HepG2 (cell line): ENCODE measurements at regions not wholly inside any gene's neighbourhood (a gene's known extent, or its start where the extent isn't known, plus 50 kb on each side); places are given as distances from the start of the nearest gene placed in this dataset.
A peak's percentile ranks its signal among the peaks of the same experiment; 100 is the strongest.

Experiments
- ATAC-seq: fragments of 200-7000 bp; cut with Tn5 transposase; 3 replicates; pipeline ENCODE4 v1.9.1; 2020; ENCODE audit warnings: mild to moderate bottlenecking, moderate library complexity
- BruUV-seq: library from RNA; stranded (reverse); fragments of 400-500 nt; replicated peaks from 2 replicates; lab custom pipeline; 2021; lab: Mats Ljungman, UMichigan
- CTCF ChIA-PET: fragments of 300-600 bp; formaldehyde crosslinking; extraction: SDS; loops from one replicate; lab custom pipeline; 2021; ENCODE audit warnings: low total read pairs, inconsistent platforms, low intra/inter-chr PET ratio; lab: Yijun Ruan, JAX
- POLR2A ChIA-PET: fragments of 350-600 bp; sonication (Branson Sonifier 250); formaldehyde crosslinking; loops from one replicate; lab custom pipeline; 2020; ENCODE audit warnings: antibody characterized with exemption, inconsistent platforms; lab: Yijun Ruan, JAX
- DNase-seq: peaks from one replicate; pipeline ENCODE4 v3.0.0-alpha.2; 2015; ENCODE audit warnings: low spot score
- FAIRE-seq: peaks from 3 replicates; lab custom pipeline; 2011; peaks lifted over from hg19 to GRCh38; lab: Jason Lieb, UNC
- H2AFZ ChIP-seq: one replicate; pipeline ENCODE4 v1.6.1; 2011; ENCODE audit warnings: low read length, inconsistent platforms
- H3K27ac ChIP-seq: fragments of 300-600 bp; 3 replicates; pipeline ENCODE4 v1.8.0; 2011; ENCODE audit warnings: mixed run types, mild to moderate bottlenecking, mixed read lengths, low read length, inconsistent platforms; ENCODE audit not compliant: insufficient read depth; ENCODE audit errors: extremely low read length
- H3K27me3 ChIP-seq, 2 experiments: fragments of 200-600 bp in 1 of 2; 2 replicates in 1 of 2; 3 replicates in 1 of 2; pipeline versions ENCODE4 v1.6.0 to v1.8.0; 2011; ENCODE audit warnings: low read length in 2 of 2, mild to moderate bottlenecking in 2 of 2, moderate library complexity in 2 of 2, inconsistent platforms in 1 of 2; ENCODE audit not compliant: insufficient read depth in 2 of 2, control insufficient read depth in 1 of 2
- H3K36me3 ChIP-seq, 2 experiments: fragments of 200-600 bp in 1 of 2; replicated peaks in 1 of 2; 2 replicates in 1 of 2; 3 replicates in 1 of 2; pipeline versions ENCODE4 v1.5.1 to v1.8.0; 2011; ENCODE audit warnings: low read length in 2 of 2, inconsistent platforms in 1 of 2; ENCODE audit not compliant: insufficient read depth in 2 of 2, control insufficient read depth in 1 of 2
- H3K4me1 ChIP-seq: 2 replicates; pipeline ENCODE4 v1.5.1; 2012; ENCODE audit warnings: low read length, inconsistent platforms; ENCODE audit not compliant: insufficient read depth
- H3K4me2 ChIP-seq: 2 replicates; pipeline ENCODE4 v1.6.0; 2011; ENCODE audit warnings: low read depth, low read length, inconsistent platforms
- H3K4me3 ChIP-seq, 3 experiments: fragments of 200-600 bp in 1 of 3; sonication (generic), shearing (Covaris generic) in 1 of 3; replicated peaks in 1 of 3; 2 replicates each; pipeline ENCODE4 v1.5.1; 2011 to 2016; ENCODE audit warnings: low read length in 3 of 3, inconsistent platforms in 2 of 3, low read depth in 2 of 3, mild to moderate bottlenecking in 2 of 3, control low read depth in 1 of 3, mixed read lengths in 1 of 3; ENCODE audit not compliant: insufficient read depth in 1 of 3
- H3K79me2 ChIP-seq: one replicate; pipeline ENCODE4 v1.6.1; 2011; ENCODE audit warnings: low read length, inconsistent platforms; ENCODE audit not compliant: insufficient read depth
- H3K9ac ChIP-seq: 2 replicates; pipeline ENCODE4 v1.6.0; 2011; ENCODE audit warnings: mild to moderate bottlenecking, low read depth, low read length, inconsistent platforms; ENCODE audit not compliant: insufficient read depth
- H3K9me3 ChIP-seq: 2 replicates; pipeline ENCODE4 v1.5.1; 2012; ENCODE audit warnings: mild to moderate bottlenecking, low read length
- H4K20me1 ChIP-seq: 2 replicates; pipeline ENCODE4 v1.6.0; 2011; ENCODE audit warnings: inconsistent platforms, mild to moderate bottlenecking, low read length, moderate library complexity; ENCODE audit not compliant: insufficient read depth
- ARNT2 ChIP-seq: sonication (generic); formaldehyde crosslinking; IDR thresholded peaks from 2 replicates; pipeline ENCODE4 v1.8.0; 2022; ENCODE audit warnings: mild to moderate bottlenecking, low read depth, missing genetic modification reagents, moderate library complexity
- CAMTA2 ChIP-seq: sonication (generic); formaldehyde crosslinking; IDR thresholded peaks from 2 replicates; pipeline ENCODE4 v1.4.0; 2020; ENCODE audit warnings: mild to moderate bottlenecking, missing genetic modification reagents, borderline replicate concordance
- HMG20B ChIP-seq: conservative IDR thresholded peaks from 2 replicates; pipeline ENCODE4 v1.6.1; 2016; ENCODE audit warnings: missing genetic modification reagents, missing compliant biosample characterization
- HNRNPL ChIP-seq: fragments of 200-400 bp; formaldehyde crosslinking; IDR thresholded peaks from 2 replicates; pipeline ENCODE4 v1.6.1; 2017; ENCODE audit warnings: mild to moderate bottlenecking, low read depth, low read length
- SMYD3 ChIP-seq: sonication (generic); formaldehyde crosslinking; IDR thresholded peaks from 2 replicates; pipeline ENCODE4 v1.8.1; 2023; ENCODE audit warnings: mild to moderate bottlenecking, missing genetic modification reagents
- SP1 ChIP-seq, 2 experiments: fragments of 450-650 bp in 1 of 2; sonication (generic) in 1 of 2; formaldehyde crosslinking in 1 of 2; IDR thresholded peaks; 2 replicates each; pipeline versions ENCODE4 v1.4.0 to v1.6.1; 2016 to 2020; ENCODE audit warnings: missing genetic modification reagents in 1 of 2
- WIZ ChIP-seq: sonication (generic); formaldehyde crosslinking; IDR thresholded peaks from 2 replicates; pipeline ENCODE4 v1.5.1; 2020; ENCODE audit warnings: mild to moderate bottlenecking, missing genetic modification reagents
- ZEB1 ChIP-seq: IDR thresholded peaks from 2 replicates; pipeline ENCODE4 v1.6.1; 2012; ENCODE audit warnings: mild to moderate bottlenecking, low read depth, inconsistent platforms; ENCODE audit not compliant: insufficient replicate concordance
- ZFX ChIP-seq: sonication (generic); formaldehyde crosslinking; IDR thresholded peaks from 2 replicates; pipeline ENCODE4 v1.4.0; 2020; ENCODE audit warnings: mild to moderate bottlenecking, low read depth, missing genetic modification reagents, moderate library complexity
- ZNF234 ChIP-seq: sonication (generic); formaldehyde crosslinking; conservative IDR thresholded peaks from 2 replicates; pipeline ENCODE4 v1.5.1; 2020; ENCODE audit warnings: mild to moderate bottlenecking, missing genetic modification reagents
- ZNF709 ChIP-seq: sonication (generic); formaldehyde crosslinking; IDR thresholded peaks from 2 replicates; pipeline ENCODE4 v1.5.0; 2020; ENCODE audit warnings: mild to moderate bottlenecking, missing genetic modification reagents
- WGBS: methylation state at CpG from one replicate; pipeline ENCODE4 v1.1.6; 2017; ENCODE audit warnings: low lambda C conversion rate; 5-methylcytosine and 5-hydroxymethylcytosine counted together
- in situ Hi-C: cut with HindIII; loops from 2 replicates; pipeline ENCODE4 v1.10.0; 2017; ENCODE audit warnings: low pct_unique_long_range_greater_than_20kb; ENCODE audit not compliant: extremely low pct_ligation_motif_present
- intact Hi-C: fragments of 100-400 bp; cut with micrococcal nuclease; formaldehyde crosslinking; loops from one replicate; pipeline ENCODE4 v1.10.0; 2022; ENCODE audit not compliant: unreplicated experiment
- TF ChIP-seq, protein P1 (sequence below): fragments of 450-650 bp; IDR thresholded peaks from 2 replicates; pipeline ENCODE4 v1.6.1; 2017
- TF ChIP-seq, protein P2 (sequence below): IDR thresholded peaks from 2 replicates; pipeline ENCODE4 v1.6.1; 2016; ENCODE audit warnings: mild to moderate bottlenecking
- TF ChIP-seq, protein P3 (sequence below): IDR thresholded peaks from 2 replicates; pipeline ENCODE4 v1.6.1; 2016; ENCODE audit warnings: low read depth, borderline replicate concordance
- TF ChIP-seq, protein P4 (sequence below): sonication (generic); formaldehyde crosslinking; IDR thresholded peaks from 2 replicates; pipeline ENCODE4 v1.5.0; 2020; ENCODE audit warnings: missing genetic modification reagents
- TF ChIP-seq, protein P5 (sequence below): sonication (generic); formaldehyde crosslinking; IDR thresholded peaks from 2 replicates; pipeline ENCODE4 v1.5.1; 2020; ENCODE audit warnings: mild to moderate bottlenecking, missing genetic modification reagents, borderline replicate concordance
- TF ChIP-seq, protein P6 (sequence below): sonication (generic); formaldehyde crosslinking; IDR thresholded peaks from 2 replicates; pipeline ENCODE4 v1.4.0; 2020; ENCODE audit warnings: mild to moderate bottlenecking, missing genetic modification reagents

DNA sequence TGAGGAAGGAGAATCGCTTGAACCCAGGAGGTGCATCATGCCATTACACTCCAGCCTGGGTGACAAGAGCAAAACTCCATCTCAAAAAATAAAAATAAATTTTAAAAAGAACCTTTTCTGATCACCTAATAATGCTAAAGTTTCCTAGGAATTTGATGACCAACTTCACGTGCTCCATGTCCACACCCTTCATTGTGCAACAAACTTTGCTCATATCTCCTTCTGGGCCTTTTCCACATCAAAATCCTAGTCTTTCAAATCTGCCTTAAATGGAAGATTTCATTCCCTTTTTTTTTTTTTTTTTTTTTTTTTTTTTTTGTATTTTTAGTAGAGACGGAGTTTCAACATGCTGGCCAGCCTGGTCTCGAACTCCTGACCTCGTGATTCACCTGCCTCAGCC lies 112.5 kb upstream of the LOC128125822 start:
- FAIRE-seq (no peak), DNase-seq (no peak)
- Histone ChIP-seq H3K4me1 (peaks cover 77% of the 10 kb centered on the region), H3K9me3 (no peaks in the 10 kb centered on the region), H3K27me3 (no peaks in the 10 kb centered on the region), H3K79me2 (no peaks in the 10 kb centered on the region), H2AFZ (no peak overlapping the region), H4K20me1 (no peaks in the 10 kb centered on the region), H3K36me3 (no peaks in the 10 kb centered on the region), H3K9ac (no peak overlapping the region)
- intact Hi-C loops: no loop called here
- no TSS peak for BruUV-seq
- ChIA-PET POLR2A (interaction anchor here (1.2 to 3.8 kb wide), 4 partner anchors 56 to 106 kb away, joined by 4 to 38 read pairs (median 5); no protein-coding TSS in a partner anchor), CTCF (no interaction called here)
- TF ChIP-seq CAMTA2: no peak
- TF ChIP-seq ZNF709 (CRISPR knock-in tag): no peak
- no peak for TF ChIP-seq SMYD3 (CRISPR knock-in tag)
- TF ChIP-seq, protein P1, sequence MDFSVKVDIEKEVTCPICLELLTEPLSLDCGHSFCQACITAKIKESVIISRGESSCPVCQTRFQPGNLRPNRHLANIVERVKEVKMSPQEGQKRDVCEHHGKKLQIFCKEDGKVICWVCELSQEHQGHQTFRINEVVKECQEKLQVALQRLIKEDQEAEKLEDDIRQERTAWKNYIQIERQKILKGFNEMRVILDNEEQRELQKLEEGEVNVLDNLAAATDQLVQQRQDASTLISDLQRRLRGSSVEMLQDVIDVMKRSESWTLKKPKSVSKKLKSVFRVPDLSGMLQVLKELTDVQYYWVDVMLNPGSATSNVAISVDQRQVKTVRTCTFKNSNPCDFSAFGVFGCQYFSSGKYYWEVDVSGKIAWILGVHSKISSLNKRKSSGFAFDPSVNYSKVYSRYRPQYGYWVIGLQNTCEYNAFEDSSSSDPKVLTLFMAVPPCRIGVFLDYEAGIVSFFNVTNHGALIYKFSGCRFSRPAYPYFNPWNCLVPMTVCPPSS: no peak
- TF ChIP-seq, protein P2, sequence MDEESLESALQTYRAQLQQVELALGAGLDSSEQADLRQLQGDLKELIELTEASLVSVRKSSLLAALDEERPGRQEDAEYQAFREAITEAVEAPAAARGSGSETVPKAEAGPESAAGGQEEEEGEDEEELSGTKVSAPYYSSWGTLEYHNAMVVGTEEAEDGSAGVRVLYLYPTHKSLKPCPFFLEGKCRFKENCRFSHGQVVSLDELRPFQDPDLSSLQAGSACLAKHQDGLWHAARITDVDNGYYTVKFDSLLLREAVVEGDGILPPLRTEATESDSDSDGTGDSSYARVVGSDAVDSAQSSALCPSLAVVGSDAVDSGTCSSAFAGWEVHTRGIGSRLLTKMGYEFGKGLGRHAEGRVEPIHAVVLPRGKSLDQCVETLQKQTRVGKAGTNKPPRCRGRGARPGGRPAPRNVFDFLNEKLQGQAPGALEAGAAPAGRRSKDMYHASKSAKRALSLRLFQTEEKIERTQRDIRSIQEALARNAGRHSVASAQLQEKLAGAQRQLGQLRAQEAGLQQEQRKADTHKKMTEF: no peak
- TF ChIP-seq ZFX (CRISPR knock-in tag): no peak
- TF ChIP-seq WIZ: no peak
- TF ChIP-seq, protein P3, sequence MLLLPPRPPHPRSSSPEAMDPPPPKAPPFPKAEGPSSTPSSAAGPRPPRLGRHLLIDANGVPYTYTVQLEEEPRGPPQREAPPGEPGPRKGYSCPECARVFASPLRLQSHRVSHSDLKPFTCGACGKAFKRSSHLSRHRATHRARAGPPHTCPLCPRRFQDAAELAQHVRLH (CRISPR knock-in tag): no peak
- TF ChIP-seq HNRNPL: no peak
- no peak for TF ChIP-seq SP1 (IDR thresholded peaks at IDR 0.05)
- TF ChIP-seq SP1 (CRISPR knock-in tag; IDR thresholded peaks at IDR 0.05): no peak
- TF ChIP-seq, protein P4, sequence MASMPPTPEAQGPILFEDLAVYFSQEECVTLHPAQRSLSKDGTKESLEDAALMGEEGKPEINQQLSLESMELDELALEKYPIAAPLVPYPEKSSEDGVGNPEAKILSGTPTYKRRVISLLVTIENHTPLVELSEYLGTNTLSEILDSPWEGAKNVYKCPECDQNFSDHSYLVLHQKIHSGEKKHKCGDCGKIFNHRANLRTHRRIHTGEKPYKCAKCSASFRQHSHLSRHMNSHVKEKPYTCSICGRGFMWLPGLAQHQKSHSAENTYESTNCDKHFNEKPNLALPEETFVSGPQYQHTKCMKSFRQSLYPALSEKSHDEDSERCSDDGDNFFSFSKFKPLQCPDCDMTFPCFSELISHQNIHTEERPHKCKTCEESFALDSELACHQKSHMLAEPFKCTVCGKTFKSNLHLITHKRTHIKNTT: no peak
- no peak for TF ChIP-seq ARNT2 (CRISPR knock-in tag)
- no peak for TF ChIP-seq ZNF234 (CRISPR knock-in tag)
- TF ChIP-seq, protein P5, sequence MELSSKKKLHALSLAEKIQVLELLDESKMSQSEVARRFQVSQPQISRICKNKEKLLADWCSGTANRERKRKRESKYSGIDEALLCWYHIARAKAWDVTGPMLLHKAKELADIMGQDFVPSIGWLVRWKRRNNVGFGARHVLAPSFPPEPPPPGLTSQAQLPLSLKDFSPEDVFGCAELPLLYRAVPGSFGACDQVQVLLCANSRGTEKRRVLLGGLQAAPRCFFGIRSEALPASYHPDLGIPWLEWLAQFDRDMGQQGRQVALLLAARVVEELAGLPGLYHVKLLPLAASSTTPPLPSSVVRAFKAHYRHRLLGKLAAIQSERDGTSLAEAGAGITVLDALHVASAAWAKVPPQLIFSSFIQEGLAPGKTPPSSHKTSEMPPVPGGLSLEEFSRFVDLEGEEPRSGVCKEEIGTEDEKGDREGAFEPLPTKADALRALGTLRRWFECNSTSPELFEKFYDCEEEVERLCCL (CRISPR knock-in tag): no peak
- TF ChIP-seq HMG20B (CRISPR knock-in tag): no peak
- TF ChIP-seq, protein P6, sequence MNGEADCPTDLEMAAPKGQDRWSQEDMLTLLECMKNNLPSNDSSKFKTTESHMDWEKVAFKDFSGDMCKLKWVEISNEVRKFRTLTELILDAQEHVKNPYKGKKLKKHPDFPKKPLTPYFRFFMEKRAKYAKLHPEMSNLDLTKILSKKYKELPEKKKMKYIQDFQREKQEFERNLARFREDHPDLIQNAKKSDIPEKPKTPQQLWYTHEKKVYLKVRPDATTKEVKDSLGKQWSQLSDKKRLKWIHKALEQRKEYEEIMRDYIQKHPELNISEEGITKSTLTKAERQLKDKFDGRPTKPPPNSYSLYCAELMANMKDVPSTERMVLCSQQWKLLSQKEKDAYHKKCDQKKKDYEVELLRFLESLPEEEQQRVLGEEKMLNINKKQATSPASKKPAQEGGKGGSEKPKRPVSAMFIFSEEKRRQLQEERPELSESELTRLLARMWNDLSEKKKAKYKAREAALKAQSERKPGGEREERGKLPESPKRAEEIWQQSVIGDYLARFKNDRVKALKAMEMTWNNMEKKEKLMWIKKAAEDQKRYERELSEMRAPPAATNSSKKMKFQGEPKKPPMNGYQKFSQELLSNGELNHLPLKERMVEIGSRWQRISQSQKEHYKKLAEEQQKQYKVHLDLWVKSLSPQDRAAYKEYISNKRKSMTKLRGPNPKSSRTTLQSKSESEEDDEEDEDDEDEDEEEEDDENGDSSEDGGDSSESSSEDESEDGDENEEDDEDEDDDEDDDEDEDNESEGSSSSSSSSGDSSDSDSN (CRISPR knock-in tag): no peak
- TF ChIP-seq ZEB1: no peak
- TF ChIP-seq, all 625 proteins: peak for 0
- peak overlapping the region; percentile 96 for H3K27ac ChIP-seq
- ATAC-seq: no peak
- in situ Hi-C loops: loop anchor here (5.0 kb wide), 1 partner anchor 112 kb away; the partner anchor contains the start of genes LOC128125822 and PTP4A1
- WGBS: 93% methylated on average over 5 of the region's 5 CpGs
- no peak overlapping the region for H3K4me2 ChIP-seq
- no peak overlapping the region for H3K4me3 ChIP-seq
